HL-60 (cell line): ENCODE measurements at regions not wholly inside any gene's neighbourhood (a gene's known extent, or its start where the extent isn't known, plus 50 kb on each side); places are given as distances from the start of the nearest gene placed in this dataset.

Source experiments
- DNase-seq, 2 experiments: peaks; one replicate each; pipeline ENCODE4 v3.0.0-alpha.2; 2010 to 2020; ENCODE audit warnings: low read depth in 1 of 2, low spot score in 1 of 2
- H3K27ac ChIP-seq: fragments of 250-450 bp; sonication (Bioruptor Pico); replicated peaks from 2 replicates; pipeline ENCODE4 v1.5.1; 2020; ENCODE audit warnings: mild to moderate bottlenecking, moderate library complexity
- H3K27me3 ChIP-seq: fragments of 250-450 bp; sonication (Bioruptor Pico); 2 replicates; pipeline ENCODE4 v1.5.1; 2021; ENCODE audit warnings: mild to moderate bottlenecking, moderate library complexity; ENCODE audit not compliant: insufficient read depth, poor library complexity, severe bottlenecking
- H3K4me3 ChIP-seq: replicated peaks from 2 replicates; pipeline ENCODE4 v1.5.1; 2011; ENCODE audit warnings: mild to moderate bottlenecking, control low read depth, low read length; ENCODE audit not compliant: insufficient read depth
- CTCF ChIP-seq: IDR thresholded peaks from one replicate; pipeline ENCODE4 v1.5.1; 2011; ENCODE audit warnings: low read length, control low read depth, inconsistent platforms; ENCODE audit not compliant: insufficient read depth
- GABPA ChIP-seq: IDR thresholded peaks from 2 replicates; pipeline ENCODE4 v1.6.1; 2012; ENCODE audit warnings: low read depth
- POLR2AphosphoS5 ChIP-seq: IDR thresholded peaks from 2 replicates; pipeline ENCODE4 v1.6.1; 2012; ENCODE audit warnings: low read depth
- SPI1 ChIP-seq: IDR thresholded peaks from 2 replicates; pipeline ENCODE4 v1.6.1; 2012; ENCODE audit warnings: low read depth, mild to moderate bottlenecking, borderline replicate concordance
- TF ChIP-seq, protein P1 (sequence below): IDR thresholded peaks from 2 replicates; pipeline ENCODE4 v1.6.1; 2012; ENCODE audit warnings: low read depth; ENCODE audit not compliant: insufficient replicate concordance

DNA sequence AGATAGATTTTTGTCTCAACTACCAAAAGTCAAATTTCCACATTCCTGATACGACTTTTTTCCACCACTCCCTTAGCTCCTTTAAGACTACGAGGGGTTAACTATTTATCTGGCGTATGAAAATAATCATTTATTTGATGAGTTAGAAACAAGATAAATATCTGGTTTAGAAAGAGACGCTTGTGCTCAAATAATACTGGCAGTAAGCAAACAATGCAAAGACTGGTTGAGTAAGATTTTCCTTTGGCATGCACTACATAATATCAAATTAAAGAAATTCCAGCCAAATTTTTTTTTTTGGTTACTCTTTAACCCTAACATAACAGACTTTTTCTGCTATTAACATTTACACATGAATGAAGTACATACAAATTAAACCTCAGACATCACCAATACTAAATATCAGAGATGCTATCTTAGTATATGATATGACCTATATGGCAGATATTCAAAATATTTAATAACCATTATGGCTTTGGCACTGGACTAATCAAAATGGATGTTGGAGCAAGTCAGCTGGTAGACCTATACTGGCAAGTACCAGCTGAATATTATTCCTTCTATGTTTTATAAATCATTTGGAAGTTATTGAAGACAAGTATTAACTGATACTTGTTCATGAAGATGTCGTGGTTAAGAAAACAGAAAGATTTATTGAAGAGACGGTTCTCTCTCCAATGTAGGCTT is 345.3 kb downstream of the TFAP2B start:
- no peak for DNase-seq
- no peak overlapping the region for H3K27ac ChIP-seq
- H3K27me3 ChIP-seq: no peaks in the 10 kb centered on the region
- no peak overlapping the region for H3K4me3 ChIP-seq
- TF ChIP-seq, protein P1, sequence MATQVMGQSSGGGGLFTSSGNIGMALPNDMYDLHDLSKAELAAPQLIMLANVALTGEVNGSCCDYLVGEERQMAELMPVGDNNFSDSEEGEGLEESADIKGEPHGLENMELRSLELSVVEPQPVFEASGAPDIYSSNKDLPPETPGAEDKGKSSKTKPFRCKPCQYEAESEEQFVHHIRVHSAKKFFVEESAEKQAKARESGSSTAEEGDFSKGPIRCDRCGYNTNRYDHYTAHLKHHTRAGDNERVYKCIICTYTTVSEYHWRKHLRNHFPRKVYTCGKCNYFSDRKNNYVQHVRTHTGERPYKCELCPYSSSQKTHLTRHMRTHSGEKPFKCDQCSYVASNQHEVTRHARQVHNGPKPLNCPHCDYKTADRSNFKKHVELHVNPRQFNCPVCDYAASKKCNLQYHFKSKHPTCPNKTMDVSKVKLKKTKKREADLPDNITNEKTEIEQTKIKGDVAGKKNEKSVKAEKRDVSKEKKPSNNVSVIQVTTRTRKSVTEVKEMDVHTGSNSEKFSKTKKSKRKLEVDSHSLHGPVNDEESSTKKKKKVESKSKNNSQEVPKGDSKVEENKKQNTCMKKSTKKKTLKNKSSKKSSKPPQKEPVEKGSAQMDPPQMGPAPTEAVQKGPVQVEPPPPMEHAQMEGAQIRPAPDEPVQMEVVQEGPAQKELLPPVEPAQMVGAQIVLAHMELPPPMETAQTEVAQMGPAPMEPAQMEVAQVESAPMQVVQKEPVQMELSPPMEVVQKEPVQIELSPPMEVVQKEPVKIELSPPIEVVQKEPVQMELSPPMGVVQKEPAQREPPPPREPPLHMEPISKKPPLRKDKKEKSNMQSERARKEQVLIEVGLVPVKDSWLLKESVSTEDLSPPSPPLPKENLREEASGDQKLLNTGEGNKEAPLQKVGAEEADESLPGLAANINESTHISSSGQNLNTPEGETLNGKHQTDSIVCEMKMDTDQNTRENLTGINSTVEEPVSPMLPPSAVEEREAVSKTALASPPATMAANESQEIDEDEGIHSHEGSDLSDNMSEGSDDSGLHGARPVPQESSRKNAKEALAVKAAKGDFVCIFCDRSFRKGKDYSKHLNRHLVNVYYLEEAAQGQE: no peak
- TF ChIP-seq POLR2AphosphoS5 (no peak), CTCF (no peak), SPI1 (no peak), GABPA (no peak)

DNA sequence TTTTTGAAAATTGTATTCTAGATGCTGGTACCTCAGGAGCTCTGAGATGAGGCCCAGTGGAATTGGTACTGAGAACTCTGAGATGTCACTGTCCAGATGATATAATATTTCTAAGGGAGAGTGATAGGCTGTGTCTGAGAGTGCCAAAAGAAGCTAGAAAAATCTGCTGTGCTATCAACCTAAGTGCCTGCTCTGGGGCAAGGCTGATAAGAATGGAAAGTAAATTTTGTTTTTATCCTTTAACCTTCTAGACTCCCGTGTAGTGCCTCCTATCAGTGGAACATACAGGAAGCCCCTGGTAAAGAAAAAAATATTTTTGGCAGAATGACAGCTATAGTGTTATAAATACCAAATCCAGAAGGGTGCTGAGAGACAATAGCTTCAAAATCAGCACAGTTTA is 348.2 kb downstream of the TFAP2B start:
- TF ChIP-seq, protein P1: no peak
- TF ChIP-seq GABPA (no peak), CTCF (no peak), SPI1 (no peak), POLR2AphosphoS5 (no peak)
- Histone ChIP-seq H3K4me3 (no peak overlapping the region), H3K27me3 (no peaks in the 10 kb centered on the region), H3K27ac (no peak overlapping the region)
- DNase-seq: no peak

- Histone ChIP-seq H3K27me3 (no peaks in the 10 kb centered on the region), H3K27ac (no peak overlapping the region), H3K4me3 (no peak overlapping the region)
- TF ChIP-seq SPI1 (no peak), GABPA (no peak), CTCF (no peak), POLR2AphosphoS5 (no peak)
- TF ChIP-seq, protein P1: no peak
- no peak for DNase-seq
Observed at GRCh38 chr6:51167468-51167867, 348.8 kb downstream of the TFAP2B start.
